ENCODE measurements at regions not wholly inside any gene's neighbourhood (a gene's known extent, or its start where the extent isn't known, plus 50 kb on each side); places are given as distances from the start of the nearest gene placed in this dataset.

- no peak for TF ChIP-seq ATF3 (IDR thresholded peaks at IDR 0.05; ENCODE audit: insufficient read depth, low read depth, low read length)
- TF ChIP-seq CEBPB (IDR thresholded peaks at IDR 0.05; ENCODE audit: low read depth, low read length) = no peak
- no peak for TF ChIP-seq RXRA (IDR thresholded peaks at IDR 0.05; ENCODE audit: insufficient read depth, low read depth, low read length)
- TF ChIP-seq KDM1A (IDR thresholded peaks at IDR 0.05; ENCODE audit: borderline replicate concordance, low read length) = no peak
- no peak for TF ChIP-seq MAFK (IDR thresholded peaks at IDR 0.05; ENCODE audit: low read depth, low read length)
- 0 out of 2 replicates have a peak, but pooled peaks have one; percentile 25 for TF ChIP-seq MAX (IDR thresholded peaks at IDR 0.05)
- TF ChIP-seq TAF7 (optimal IDR thresholded peaks at IDR 0.05; ENCODE audit: borderline replicate concordance, low read depth, low read length) = no peak
- TF ChIP-seq FOSL1 (IDR thresholded peaks at IDR 0.05; ENCODE audit: insufficient read depth, low read depth, low read length) = no peak
Observed at GRCh38 chr15:39095218-39095879, 485.5 kb upstream of the THBS1 start (continued).
